Large intestine (tissue), 3 donors: ENCODE measurements at regions not wholly inside any gene's neighbourhood (a gene's known extent, or its start where the extent isn't known, plus 50 kb on each side); places are given as distances from the start of the nearest gene placed in this dataset.
"Not testable (repeated sequence)": the region's sequence is repeated elsewhere in the genome, so short reads cannot be mapped to it uniquely, and the experiment has no call there.

ENCODE experiments used
- DNase-seq, 2 donors: peaks; one replicate each; pipeline versions ENCODE4 v3.0.0 to v3.0.0-alpha.2; 2013
- H3K27ac ChIP-seq: one replicate; pipeline ENCODE4 v1.5.1; 2013; ENCODE audit warnings: low read length
- H3K27me3 ChIP-seq: 2 replicates; pipeline ENCODE4 v1.6.1; 2013; ENCODE audit warnings: low read length; ENCODE audit not compliant: control insufficient read depth, insufficient read depth
- H3K36me3 ChIP-seq: 2 replicates; pipeline ENCODE4 v1.6.1; 2013; ENCODE audit warnings: low read length; ENCODE audit not compliant: control insufficient read depth, insufficient read depth
- H3K4me1 ChIP-seq: one replicate; pipeline ENCODE4 v1.6.1; 2013; ENCODE audit warnings: low read length; ENCODE audit not compliant: control insufficient read depth, insufficient read depth
- H3K4me3 ChIP-seq: one replicate; pipeline ENCODE4 v1.5.1; 2013; ENCODE audit warnings: low read length
- H3K9me3 ChIP-seq: one replicate; pipeline ENCODE4 v1.6.1; 2013; ENCODE audit warnings: mild to moderate bottlenecking, low read depth, low read length, moderate library complexity; ENCODE audit not compliant: control insufficient read depth
- WGBS: methylation state at CpG from one replicate; pipeline ENCODE4 v1.1.5; 2013; ENCODE audit warnings: low lambda C conversion rate; ENCODE audit not compliant: insufficient coverage; 5-methylcytosine and 5-hydroxymethylcytosine counted together

DNA sequence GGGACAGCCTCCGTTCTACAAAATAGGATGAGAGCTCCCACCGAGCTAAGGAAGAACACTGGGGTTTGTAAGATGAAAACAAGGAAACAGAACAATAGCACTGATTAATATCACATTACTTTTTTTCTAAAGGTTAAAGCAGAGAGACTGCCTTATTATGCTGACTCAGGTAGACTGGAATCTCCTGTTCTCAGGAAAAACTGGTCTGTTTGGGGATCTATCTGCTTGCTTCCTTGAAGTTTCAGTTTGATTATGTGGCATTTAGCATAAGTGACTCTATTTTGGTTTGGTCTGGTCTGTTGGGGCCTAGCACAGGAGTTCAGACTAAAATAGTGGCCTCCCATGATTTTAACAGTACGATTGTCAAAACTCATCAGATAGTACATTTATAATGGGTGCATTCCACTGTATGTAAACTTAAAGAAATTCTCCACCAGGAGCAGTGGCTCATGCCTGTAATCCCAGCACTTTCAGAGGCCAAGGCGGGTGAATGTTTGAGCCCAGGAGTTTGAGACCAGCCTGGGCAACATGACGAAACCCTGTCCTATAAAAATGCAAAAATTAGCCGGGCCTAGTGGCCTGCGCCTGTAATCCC, 64.1 kb upstream of the NDUFV2 start:
- Histone ChIP-seq H3K27ac (no peak overlapping the region), H3K36me3 (no peaks in the 10 kb centered on the region), H3K27me3 (no peaks in the 10 kb centered on the region), H3K4me1 (no peaks in the 10 kb centered on the region), H3K4me3 (no peak overlapping the region), H3K9me3 (no peaks in the 10 kb centered on the region)
- no peak for DNase-seq
- WGBS, result no CpG with 5 or more reads among the region's 7 CpGs

DNA sequence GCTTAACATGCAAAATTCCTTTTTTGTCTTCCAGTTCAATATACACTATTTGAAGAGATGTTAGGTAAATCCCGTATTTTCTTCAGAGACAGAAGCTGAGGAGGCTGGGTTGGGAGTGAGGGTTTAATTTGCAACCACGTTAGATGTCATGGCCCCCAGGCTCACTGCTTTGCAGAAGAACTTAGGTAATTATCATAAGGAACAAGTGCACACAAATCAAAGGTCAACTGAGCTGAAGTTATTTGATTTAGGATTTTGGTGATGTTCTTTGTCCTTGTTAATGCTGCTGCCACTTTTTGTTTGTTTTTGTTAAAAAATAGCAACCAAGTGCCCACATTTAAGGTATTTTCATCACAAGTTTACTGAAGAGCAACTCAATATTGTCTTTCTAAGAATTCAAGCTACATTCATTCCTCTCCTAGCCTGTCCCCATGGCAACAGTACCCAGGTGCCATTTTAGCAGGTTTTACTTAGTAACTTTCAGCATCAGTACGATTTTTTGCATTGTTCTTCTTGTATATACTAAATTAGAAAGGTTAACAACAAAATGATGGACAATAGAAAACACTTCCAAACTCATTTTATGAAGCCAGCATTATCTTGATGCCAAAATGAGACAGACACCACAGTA, 62.9 kb upstream of the NDUFV2 start:
- no peak overlapping the region for H3K4me3 ChIP-seq
- no peak for DNase-seq
- H3K9me3 ChIP-seq, result no peaks in the 10 kb centered on the region
- whole genome bisulfite sequencing, result 40% methylated on average over 1 of the region's 3 CpGs
- H3K27me3 ChIP-seq, result no peaks in the 10 kb centered on the region
- no peak overlapping the region for H3K27ac ChIP-seq
- H3K36me3 ChIP-seq, result no peaks in the 10 kb centered on the region
- no peaks in the 10 kb centered on the region for H3K4me1 ChIP-seq

DNA sequence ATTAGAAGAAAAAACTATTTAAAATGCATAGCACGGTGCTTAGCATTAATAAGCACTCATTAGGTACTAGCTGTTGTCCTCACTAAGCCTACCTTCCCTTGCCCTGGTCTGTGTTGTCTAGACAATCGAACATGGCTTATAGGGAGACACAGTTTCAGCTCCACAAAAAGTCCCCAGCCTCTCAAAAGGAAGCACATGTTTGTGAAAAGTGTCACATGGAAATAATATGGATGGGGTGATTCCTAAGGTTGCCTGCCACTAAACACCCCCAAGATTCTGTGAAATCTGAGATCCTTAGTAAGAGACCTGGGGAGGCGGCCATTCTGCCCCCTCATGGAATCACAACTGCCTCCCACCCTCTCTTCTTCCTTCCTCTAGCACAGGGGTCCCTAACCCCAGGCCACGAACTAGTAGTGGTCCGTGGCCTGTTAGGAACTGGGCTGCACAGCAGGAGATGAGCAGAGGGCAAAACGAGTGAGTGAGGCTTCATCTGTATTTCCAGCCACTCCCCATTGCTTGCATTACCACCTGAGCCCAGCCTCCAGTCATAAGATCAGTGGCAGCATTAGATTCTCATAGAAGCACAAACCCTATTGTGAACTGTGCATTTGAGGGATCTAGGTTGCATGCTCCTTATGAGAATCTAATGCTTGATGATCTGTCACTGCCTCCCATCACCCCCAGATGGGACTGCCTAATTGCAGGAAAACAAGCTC, 59.6 kb upstream of the NDUFV2 start:
- DNase-seq, result no peak
- no peaks in the 10 kb centered on the region for H3K4me1 ChIP-seq
- 80% methylated on average over 1 of the region's 6 CpGs for WGBS
- H3K36me3 ChIP-seq, result no peaks in the 10 kb centered on the region
- no peak overlapping the region for H3K27ac ChIP-seq
- no peak overlapping the region for H3K4me3 ChIP-seq
- no peaks in the 10 kb centered on the region for H3K9me3 ChIP-seq
- H3K27me3 ChIP-seq, result no peaks in the 10 kb centered on the region

DNA sequence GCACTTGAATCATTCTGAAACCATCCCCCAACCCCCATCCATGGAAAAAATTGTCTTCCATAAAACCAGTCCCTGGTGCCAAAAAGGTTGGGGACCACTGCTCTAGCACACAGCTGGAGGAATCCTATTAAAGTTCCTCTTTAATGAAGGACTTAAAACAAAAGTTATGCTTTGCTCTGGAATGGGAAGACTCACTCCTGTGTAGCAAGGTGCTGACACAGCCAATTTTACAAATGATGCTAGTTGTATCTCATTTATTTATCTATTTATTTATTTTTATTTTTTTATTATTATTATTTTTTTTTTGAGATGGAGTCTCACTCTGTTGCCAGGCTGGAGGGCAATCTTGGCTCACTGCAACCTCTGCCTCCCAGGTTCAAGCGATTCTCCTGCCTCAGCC, 58.9 kb upstream of the NDUFV2 start:
- Histone ChIP-seq H3K4me3 (no peak overlapping the region), H3K9me3 (no peaks in the 10 kb centered on the region), H3K27me3 (no peaks in the 10 kb centered on the region), H3K4me1 (no peaks in the 10 kb centered on the region), H3K27ac (no peak overlapping the region), H3K36me3 (no peaks in the 10 kb centered on the region)
- no peak for DNase-seq
- WGBS, result no CpG with 5 or more reads among the region's 1 CpG

DNA sequence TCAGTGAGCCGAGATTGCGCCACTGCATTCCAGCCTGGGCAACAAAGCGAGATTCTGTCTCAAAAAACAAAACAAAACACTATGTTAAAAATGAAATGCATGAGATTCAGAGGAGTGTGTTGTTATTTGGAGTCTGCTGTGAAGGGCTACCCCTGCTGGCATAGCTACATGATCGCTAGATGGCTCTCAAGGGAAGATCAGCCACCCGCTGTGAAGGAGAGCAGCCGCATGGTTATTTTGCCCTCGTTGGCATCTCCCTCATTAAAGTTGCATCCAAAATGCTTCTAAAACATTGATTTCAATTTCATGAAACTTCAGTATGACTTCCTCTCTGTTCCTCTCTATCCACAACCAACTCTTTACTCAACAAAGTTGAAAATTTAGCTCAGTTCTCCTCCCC, 54.8 kb upstream of the NDUFV2 start:
- DNase-seq, result no peak
- H3K36me3 ChIP-seq, result no peaks in the 10 kb centered on the region
- no peak overlapping the region for H3K4me3 ChIP-seq
- H3K9me3 ChIP-seq, result no peaks in the 10 kb centered on the region
- H3K27me3 ChIP-seq, result no peaks in the 10 kb centered on the region
- no peak overlapping the region for H3K27ac ChIP-seq
- WGBS, result 100% methylated on average over 2 of the region's 7 CpGs
- no peaks in the 10 kb centered on the region for H3K4me1 ChIP-seq

DNA sequence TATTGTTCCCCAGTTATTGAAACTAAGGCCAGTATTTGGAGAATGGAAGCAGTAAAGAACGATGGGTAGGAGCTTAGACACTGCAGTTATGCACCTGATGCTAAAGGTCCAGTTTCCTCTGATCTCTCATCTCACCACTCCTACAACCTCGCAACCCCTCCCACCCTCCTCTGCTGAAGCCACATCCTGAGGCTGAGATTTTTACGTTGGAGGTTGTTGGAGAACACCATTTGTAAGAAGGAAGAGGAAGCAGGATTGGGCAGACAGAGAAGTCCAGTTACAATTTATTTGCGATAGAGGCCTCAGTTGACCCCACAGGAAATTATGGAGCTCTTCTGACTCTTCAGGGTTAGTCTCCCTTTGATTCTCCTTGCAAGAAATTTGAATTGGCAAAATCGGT, 54.3 kb upstream of the NDUFV2 start:
- no peaks in the 10 kb centered on the region for H3K9me3 ChIP-seq
- WGBS, result no CpG with 5 or more reads among the region's 5 CpGs

DNA sequence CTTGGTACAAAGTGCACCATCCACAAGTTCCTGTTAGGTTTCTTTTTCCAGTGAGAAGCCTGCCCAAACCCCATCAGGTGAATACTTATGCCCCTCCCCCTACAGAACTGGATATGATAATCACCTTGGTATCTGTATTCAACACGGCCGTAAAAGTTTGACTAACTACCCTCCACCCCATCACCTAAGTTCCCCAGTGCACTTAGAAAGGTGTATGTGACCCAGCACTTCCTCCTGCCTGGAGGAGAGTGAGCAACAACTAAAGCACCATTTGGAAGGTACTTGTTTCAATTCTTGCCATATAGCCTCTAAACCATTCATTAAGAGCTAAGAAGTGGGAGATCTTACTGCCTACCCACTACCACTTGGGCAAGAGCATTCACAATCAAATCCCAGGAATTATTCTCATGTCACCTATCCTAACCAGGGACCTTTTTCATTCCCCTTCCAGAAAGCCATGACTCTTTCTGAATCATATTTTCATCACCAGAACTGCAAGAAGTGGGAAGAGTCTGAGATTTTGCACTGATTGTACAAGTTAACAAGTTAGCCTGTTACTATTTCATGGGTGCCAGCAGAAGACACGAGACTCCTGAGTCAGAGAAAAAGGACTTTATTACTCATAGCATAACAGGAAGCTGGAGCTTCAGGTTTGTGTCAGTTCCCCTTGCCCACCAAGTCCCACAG, 53.5 kb upstream of the NDUFV2 start:
- no CpG with 5 or more reads among the region's 3 CpGs for WGBS
- no peaks in the 10 kb centered on the region for H3K4me1 ChIP-seq
- no peak for DNase-seq
- no peaks in the 10 kb centered on the region for H3K9me3 ChIP-seq
- H3K27ac ChIP-seq, result no peak overlapping the region
- H3K36me3 ChIP-seq, result no peaks in the 10 kb centered on the region
- H3K27me3 ChIP-seq, result no peaks in the 10 kb centered on the region
- no peak overlapping the region for H3K4me3 ChIP-seq

More for the DNA sequence above, 54.3 kb upstream of the NDUFV2 start:
- Histone ChIP-seq H3K4me3 (no peak overlapping the region), H3K4me1 (no peaks in the 10 kb centered on the region), H3K27me3 (no peaks in the 10 kb centered on the region), H3K27ac (no peak overlapping the region), H3K36me3 (no peaks in the 10 kb centered on the region)
- no peak for DNase-seq

DNA sequence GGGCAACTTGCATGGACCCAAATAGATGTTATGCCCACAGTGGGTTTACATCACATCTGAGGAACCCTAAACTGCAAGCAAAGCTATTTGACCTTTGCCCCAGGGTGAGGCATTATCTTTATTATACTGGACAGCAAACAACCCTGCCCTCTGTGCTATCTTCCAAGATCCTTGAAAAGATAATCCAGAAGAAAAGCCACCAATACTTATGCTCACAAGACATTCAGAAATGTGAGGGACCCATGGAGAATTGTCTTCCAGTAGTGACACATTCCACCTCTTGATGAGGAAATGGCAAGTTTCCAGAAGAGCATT, 53.0 kb upstream of the NDUFV2 start:
- no peaks in the 10 kb centered on the region for H3K9me3 ChIP-seq
- no peak overlapping the region for H3K4me3 ChIP-seq
- no peak for DNase-seq
- no peaks in the 10 kb centered on the region for H3K4me1 ChIP-seq
- H3K27ac ChIP-seq, result no peak overlapping the region
- H3K36me3 ChIP-seq, result no peaks in the 10 kb centered on the region
- H3K27me3 ChIP-seq, result no peaks in the 10 kb centered on the region

DNA sequence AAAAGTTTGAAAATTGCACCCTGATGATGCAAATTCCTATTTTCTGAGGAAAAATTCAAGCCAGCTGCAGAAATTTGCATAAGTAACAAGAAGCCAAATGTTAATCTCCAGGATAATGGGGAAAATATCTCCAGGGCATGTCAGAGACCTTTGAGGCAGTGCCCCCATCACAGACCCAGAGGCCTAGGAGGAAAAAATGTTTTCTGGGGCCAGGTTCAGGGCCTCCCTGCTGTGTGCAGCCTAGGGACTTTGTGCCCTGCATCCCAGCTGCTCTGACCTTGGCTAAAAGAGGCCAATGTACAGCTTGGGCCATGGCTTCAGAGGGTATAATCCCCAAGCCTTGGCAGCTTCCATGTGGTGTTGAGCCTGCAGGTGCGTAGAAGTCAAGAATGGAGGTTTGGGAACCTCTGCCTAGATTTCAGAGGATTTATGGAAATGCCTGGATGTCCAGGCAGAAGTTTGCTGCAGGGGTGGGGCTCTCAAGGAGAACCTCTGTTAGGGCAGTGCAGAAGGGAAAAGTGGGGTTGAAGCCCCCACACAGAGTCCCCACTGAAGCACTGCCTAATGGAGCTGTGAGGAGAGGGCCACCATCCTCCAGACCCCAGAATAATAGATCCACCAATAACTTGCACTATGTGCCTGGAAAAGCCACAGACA, 51.7 kb upstream of the NDUFV2 start:
- no CpG with 5 or more reads among the region's 1 CpG for WGBS

More for the DNA sequence above, 51.7 kb upstream of the NDUFV2 start:
- not testable (repeated sequence) for H3K27ac ChIP-seq, H3K4me3 ChIP-seq, H3K36me3 ChIP-seq, H3K4me1 ChIP-seq, H3K9me3 ChIP-seq, DNase-seq, H3K27me3 ChIP-seq
